HG03520 (cell line): ENCODE measurements at regions not wholly inside any gene's neighbourhood (a gene's known extent, or its start where the extent isn't known, plus 50 kb on each side); places are given as distances from the start of the nearest gene placed in this dataset.

Experiments
- ATAC-seq: cut with Tn5 transposase; IDR thresholded peaks from one replicate; pipeline ENCODE4 v1.9.1; 2021; ENCODE audit warnings: mild to moderate bottlenecking, moderate library complexity; ENCODE audit not compliant: unreplicated experiment

GRCh38 chr12:3931206-3931605, 58.0 kb upstream of the PARP11 start:
- ATAC-seq: no peak

GRCh38 chr12:3929875-3930615, 56.8 kb upstream of the PARP11 start:
- no peak for ATAC-seq

- ATAC-seq: no peak
Observed at GRCh38 chr12:3928538-3929184, 55.5 kb upstream of the PARP11 start.

GRCh38 chr12:3925621-3926020, 52.4 kb upstream of the PARP11 start:
- no peak for ATAC-seq

- no peak for ATAC-seq
Observed at GRCh38 chr12:3924761-3925160, 51.6 kb upstream of the PARP11 start.

- ATAC-seq: no peak
Observed at GRCh38 chr12:3923021-3923420, 49.8 kb upstream of the PARP11 start.
